SU-DHL-6 (cell line): ENCODE measurements at regions not wholly inside any gene's neighbourhood (a gene's known extent, or its start where the extent isn't known, plus 50 kb on each side); places are given as distances from the start of the nearest gene placed in this dataset.

Source experiments
- EZH2phosphoT487 ChIP-seq: fragments of 200-600 bp; sonication (generic), shearing (Covaris generic); conservative IDR thresholded peaks from 2 replicates; pipeline ENCODE4 v1.6.1; 2018; ENCODE audit warnings: mild to moderate bottlenecking, antibody characterized with exemption, low read length, moderate library complexity, mixed read lengths
- TF ChIP-seq, protein P1 (sequence below): fragments of 200-600 bp; sonication (generic); IDR thresholded peaks from one replicate; pipeline ENCODE4 v1.5.1; 2017; ENCODE audit warnings: antibody characterized with exemption, mild to moderate bottlenecking, low read length, moderate library complexity; ENCODE audit not compliant: insufficient read depth, poor library complexity, severe bottlenecking

DNA sequence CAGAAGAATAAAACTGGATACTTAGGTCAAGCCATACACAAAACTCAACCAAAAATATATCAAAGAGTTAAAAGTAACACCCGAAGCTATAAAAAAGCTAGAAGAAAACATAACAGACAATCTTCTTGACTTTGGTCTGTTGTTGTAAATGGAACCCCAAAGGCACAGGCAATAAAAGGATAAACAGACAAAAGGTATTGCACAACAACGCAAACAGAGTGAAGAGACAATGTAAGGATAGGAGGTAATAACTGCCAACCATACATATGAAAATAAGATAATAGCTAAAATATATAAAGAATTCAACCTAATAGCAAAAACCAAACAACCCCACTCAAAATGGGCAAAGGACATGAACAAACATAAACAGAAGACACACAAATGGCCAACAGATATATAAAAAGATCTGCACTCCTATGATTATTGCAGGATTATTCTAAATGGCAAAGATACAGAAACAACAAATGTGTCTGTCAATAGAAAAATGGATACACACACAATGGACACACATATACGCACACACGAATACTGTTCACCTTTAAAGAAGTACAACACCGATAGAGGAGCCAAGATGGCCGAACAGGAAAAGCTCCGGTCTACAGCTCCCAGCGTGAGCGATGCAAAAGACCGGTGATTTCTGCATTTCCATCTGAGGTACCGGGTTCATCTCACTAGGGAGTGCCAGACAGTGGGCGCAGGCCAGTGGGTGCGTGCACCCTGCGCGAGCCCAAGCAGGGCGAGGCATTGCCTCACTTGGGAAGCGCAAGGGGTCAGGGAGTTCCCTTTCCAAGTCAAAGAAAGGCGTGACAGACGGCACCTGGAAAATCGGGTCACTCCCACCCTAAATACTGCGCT, 1137.1 kb downstream of the FSCB start:
- TF ChIP-seq, protein P1, sequence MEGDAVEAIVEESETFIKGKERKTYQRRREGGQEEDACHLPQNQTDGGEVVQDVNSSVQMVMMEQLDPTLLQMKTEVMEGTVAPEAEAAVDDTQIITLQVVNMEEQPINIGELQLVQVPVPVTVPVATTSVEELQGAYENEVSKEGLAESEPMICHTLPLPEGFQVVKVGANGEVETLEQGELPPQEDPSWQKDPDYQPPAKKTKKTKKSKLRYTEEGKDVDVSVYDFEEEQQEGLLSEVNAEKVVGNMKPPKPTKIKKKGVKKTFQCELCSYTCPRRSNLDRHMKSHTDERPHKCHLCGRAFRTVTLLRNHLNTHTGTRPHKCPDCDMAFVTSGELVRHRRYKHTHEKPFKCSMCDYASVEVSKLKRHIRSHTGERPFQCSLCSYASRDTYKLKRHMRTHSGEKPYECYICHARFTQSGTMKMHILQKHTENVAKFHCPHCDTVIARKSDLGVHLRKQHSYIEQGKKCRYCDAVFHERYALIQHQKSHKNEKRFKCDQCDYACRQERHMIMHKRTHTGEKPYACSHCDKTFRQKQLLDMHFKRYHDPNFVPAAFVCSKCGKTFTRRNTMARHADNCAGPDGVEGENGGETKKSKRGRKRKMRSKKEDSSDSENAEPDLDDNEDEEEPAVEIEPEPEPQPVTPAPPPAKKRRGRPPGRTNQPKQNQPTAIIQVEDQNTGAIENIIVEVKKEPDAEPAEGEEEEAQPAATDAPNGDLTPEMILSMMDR, result no peak
- no peak for TF ChIP-seq EZH2phosphoT487
